Natural killer cell treated with Interleukin-12 subunit alpha and Interleukin-12 subunit beta and Interleukin-15 and Interleukin-18, amount 100 ng/mL, for 72 hours (primary cell): ENCODE measurements at regions not wholly inside any gene's neighbourhood (a gene's known extent, or its start where the extent isn't known, plus 50 kb on each side); places are given as distances from the start of the nearest gene placed in this dataset.
"Not testable (repeated sequence)": the region's sequence is repeated elsewhere in the genome, so short reads cannot be mapped to it uniquely, and the experiment has no call there.

ENCODE experiments used
- ATAC-seq, 2 donors: fragments of 150-1000 bp; cut with Tn5 transposase in 1 of 2; sonication (Bioruptor Pico), chemical (Tn5 transposase) in 1 of 2; 2 replicates each; pipeline ENCODE4 v1.10.0; 2021
- DNase-seq: peaks from one replicate; pipeline ENCODE4 v3.0.0; 2022; ENCODE audit warnings: low spot score
- H3K27ac Mint-ChIP-seq, 2 donors: 1 replicate in 1 of 2; 2 replicates in 1 of 2; pipeline ENCODE4 v1.8.0; 2022; ENCODE audit warnings: mixed read lengths in 2 of 2, mild to moderate bottlenecking in 1 of 2, moderate library complexity in 1 of 2
- H3K27me3 Mint-ChIP-seq, 2 donors: 1 replicate in 1 of 2; 2 replicates in 1 of 2; pipeline ENCODE4 v1.8.0; 2022; ENCODE audit warnings: mixed read lengths in 2 of 2
- H3K36me3 Mint-ChIP-seq: one replicate; pipeline ENCODE4 v1.8.0; 2022; ENCODE audit warnings: mixed read lengths
- H3K4me1 Mint-ChIP-seq, 2 donors: 1 replicate in 1 of 2; 2 replicates in 1 of 2; pipeline ENCODE4 v1.8.0; 2022; ENCODE audit warnings: low read depth in 2 of 2, mixed read lengths in 2 of 2, mild to moderate bottlenecking in 1 of 2
- H3K4me3 Mint-ChIP-seq: one replicate; pipeline ENCODE4 v1.8.0; 2022; ENCODE audit warnings: mixed read lengths
- H3K9me3 Mint-ChIP-seq: 2 replicates; pipeline ENCODE4 v1.8.0; 2022; ENCODE audit warnings: mixed read lengths

DNA sequence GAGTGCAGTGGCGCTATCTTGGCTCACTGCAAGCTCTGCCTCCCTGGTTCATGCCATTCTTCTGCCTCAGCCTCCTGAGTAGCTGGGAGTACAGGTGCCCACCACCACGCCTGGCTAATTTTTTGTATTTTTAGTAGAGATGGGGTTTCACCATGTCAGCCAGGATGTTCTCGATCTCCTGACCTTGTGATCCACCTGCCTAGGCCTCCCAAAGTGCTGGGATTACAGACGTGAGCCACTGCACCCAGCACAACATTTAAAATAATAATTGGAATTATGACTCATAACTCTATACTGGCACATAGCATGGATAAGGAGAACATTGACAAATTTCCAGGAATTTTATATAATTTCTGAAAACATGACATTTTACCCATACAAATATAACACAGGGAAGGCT lies 54.2 kb downstream of the DBET start:
- not testable (repeated sequence) for H3K36me3 Mint-ChIP-seq, DNase-seq, H3K4me3 Mint-ChIP-seq, H3K4me1 Mint-ChIP-seq, H3K27me3 Mint-ChIP-seq, ATAC-seq, H3K9me3 Mint-ChIP-seq, H3K27ac Mint-ChIP-seq

DNA sequence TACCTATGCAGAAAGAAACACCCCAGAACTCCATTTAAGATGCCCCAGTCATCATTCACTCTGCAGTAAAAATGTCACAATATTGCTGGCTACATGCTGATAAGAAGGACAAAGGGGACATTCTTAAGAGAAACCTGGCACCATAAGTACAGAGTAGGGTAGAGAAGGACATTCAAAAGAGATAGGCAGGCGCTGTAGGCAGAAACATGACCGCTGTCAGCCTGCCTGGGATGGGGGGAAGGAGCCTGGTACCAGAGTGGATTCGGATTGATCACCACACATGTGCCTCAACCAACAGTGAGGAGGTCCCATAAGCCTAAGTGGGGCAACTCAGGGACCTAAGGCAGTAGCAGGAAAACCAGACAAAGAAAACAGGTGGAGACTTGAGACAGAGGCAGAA lies 54.1 kb upstream of the DUX4 start:
- H3K9me3 Mint-ChIP-seq, DNase-seq, H3K27ac Mint-ChIP-seq, H3K4me1 Mint-ChIP-seq, H3K36me3 Mint-ChIP-seq, H3K4me3 Mint-ChIP-seq, H3K27me3 Mint-ChIP-seq, ATAC-seq: not testable (repeated sequence)

DNA sequence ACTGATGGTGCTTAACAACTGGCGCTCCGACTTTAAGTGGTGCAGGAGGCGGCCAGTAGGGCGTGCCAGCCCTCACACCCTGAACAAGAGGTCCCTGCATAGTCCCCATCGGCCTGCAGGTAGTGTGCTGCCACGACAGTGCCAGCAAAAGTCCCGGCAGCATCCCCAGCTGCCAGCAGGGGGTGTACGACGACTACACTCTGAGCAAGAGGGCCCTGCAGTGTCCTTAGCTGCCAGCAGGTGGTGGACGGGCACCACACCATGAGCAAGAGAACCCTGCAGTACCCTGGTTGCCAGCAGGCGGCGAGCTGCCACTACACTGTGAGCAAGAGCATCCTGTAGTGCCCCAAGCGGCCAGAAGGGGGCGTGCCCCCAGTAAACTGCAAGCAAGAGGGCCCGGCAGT lies 53.5 kb upstream of the DUX4 start:
- H3K4me3 Mint-ChIP-seq, DNase-seq, H3K4me1 Mint-ChIP-seq: not testable (repeated sequence)

DNA sequence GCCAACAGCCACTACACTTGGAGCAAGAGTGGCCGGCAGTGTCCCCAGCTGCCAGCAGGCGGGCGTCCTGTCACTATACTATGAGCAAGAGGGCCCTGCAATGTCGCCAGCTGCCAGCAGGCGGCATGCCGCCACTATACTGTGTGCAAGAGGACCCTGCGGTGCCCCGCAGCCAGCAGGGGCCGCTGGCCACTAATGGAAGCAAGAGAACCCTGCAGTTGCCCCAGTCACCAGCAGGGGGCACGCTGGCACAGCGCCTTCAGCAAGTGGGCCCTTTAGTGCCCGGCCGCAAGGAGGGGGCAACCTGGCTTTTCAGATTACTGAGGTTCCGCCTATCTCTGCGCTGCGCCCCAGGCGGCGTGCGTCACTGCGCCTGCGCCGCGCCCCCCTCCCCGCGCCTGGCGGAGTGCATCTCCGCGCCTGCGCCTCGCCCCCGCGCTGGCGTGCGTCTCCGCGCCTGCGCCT lies 53.0 kb upstream of the DUX4 start:
- H3K9me3 Mint-ChIP-seq, DNase-seq, H3K36me3 Mint-ChIP-seq, H3K27ac Mint-ChIP-seq, H3K4me1 Mint-ChIP-seq, H3K27me3 Mint-ChIP-seq, H3K4me3 Mint-ChIP-seq: not testable (repeated sequence)
- ATAC-seq = peak; percentile 72 to 77

More for the DNA sequence above, 53.5 kb upstream of the DUX4 start:
- peak; percentile 71 to 80 for ATAC-seq
- not testable (repeated sequence) for H3K27ac Mint-ChIP-seq, H3K9me3 Mint-ChIP-seq, H3K36me3 Mint-ChIP-seq, H3K27me3 Mint-ChIP-seq

DNA sequence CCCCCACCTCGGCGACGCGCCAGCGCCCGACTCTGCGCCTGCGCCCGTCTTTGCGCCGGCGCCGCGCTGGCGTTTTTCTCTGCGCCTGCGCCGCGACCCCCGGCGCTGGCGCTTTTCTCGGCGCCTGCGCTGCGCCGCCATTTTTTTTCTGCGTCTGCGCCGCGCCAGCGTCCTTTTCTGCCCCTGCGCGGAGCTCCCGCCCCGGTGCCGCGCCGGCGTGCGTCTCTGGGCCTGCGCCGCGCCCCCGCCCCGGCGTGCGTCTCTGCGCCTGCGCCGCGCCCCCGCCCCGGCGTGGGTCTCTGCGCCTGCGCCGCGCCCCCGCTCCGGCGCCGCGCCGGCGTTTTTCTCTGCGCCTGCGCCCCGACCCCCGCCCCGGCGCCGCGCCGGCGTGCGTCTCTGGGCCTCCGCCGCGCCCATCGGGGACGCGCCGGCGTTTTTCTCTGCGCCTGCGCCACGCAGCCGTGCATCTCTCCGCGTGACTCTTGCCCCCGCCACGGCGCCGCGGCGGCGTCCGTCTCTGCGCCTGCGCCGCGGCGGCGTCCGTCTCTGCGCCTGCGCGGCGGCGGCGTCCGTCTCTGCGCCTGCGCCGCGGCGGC lies 52.4 kb upstream of the DUX4 start:
- H3K9me3 Mint-ChIP-seq, H3K4me3 Mint-ChIP-seq, H3K27me3 Mint-ChIP-seq, H3K36me3 Mint-ChIP-seq, H3K4me1 Mint-ChIP-seq, DNase-seq, H3K27ac Mint-ChIP-seq: not testable (repeated sequence)
- peak; percentile 7 to 24 for ATAC-seq

DNA sequence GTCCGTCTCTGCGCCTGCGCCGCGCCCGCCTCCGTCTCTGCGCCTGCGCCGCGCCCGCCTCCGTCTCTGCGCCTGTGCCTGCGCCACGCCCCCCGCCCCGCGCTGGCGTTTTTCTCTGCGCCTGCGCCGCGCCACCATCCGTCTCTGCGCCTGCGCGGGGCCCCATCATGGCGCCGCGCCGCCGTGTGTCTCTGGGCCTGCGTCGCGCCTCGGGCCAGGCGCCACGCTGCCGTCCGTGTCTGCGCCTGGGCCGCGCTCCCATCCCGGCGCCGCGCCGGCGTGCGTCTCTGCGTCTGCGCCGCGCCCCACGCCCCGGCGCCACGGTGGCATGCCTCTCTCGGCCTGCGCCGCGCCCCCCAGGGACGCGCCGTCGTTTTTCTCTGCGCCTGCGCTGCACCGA lies 51.8 kb upstream of the DUX4 start:
- no peaks in the 10 kb centered on the region for H3K9me3 Mint-ChIP-seq
- H3K27me3 Mint-ChIP-seq = no peaks in the 10 kb centered on the region
- ATAC-seq (peak; percentile 57 to 62), DNase-seq (no peak)
- H3K4me3 Mint-ChIP-seq = no peak overlapping the region
- H3K36me3 Mint-ChIP-seq = no peaks in the 10 kb centered on the region
- no peak overlapping the region for H3K27ac Mint-ChIP-seq
- H3K4me1 Mint-ChIP-seq = no peaks in the 10 kb centered on the region

DNA sequence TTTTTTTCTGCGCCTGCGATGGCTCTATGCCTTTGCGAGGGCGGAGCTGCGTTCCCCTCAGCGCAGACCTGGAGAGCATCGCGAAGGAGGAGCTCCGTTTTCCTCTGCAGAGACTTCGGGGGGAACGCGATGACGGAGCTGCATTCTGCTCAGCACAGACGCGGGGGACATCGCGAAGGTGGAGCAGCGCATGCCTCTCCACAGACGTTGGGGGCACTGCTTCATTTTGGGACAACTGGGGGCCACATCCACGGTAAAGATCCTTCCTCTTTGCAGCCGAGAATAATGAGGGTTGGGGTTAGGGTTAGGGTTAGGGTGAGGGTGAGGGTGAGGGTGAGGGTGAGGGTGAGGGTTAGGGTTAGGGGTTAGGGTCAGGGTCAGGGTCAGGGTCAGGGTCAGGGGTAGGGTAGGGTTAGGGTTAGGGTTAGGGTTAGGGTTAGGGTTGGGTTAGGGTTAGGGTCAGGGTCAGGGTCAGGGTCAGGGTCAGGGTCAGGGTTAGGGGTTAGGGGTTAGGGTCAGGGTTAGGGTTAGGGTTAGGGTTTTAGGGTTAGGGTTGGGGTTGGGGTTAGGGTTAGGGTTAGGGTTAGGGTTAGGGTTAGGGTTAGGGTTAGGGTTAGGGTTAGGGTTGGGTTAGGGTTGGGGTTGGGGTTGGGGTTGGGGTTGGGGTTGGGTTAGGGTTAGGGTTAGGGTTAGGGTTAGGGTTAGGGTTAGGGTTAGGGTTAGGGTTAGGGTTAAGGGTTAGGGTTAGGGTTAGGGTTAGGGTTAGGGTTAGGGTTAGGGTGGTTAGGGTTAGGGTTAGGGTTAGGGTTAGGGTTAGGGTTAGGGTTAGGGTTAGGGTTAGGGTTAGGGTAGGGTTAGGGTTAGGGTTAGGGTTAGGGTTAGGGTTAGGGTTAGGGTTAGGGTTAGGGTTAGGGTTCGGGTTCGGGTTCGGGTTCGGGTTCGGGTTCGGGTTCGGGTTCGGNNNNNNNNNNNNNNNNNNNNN lies 51.1 kb upstream of the DUX4 start:
- not testable (repeated sequence) for DNase-seq, H3K27ac Mint-ChIP-seq, H3K9me3 Mint-ChIP-seq, H3K4me1 Mint-ChIP-seq, H3K36me3 Mint-ChIP-seq, H3K4me3 Mint-ChIP-seq, H3K27me3 Mint-ChIP-seq
- ATAC-seq = peak; percentile 28 to 40
